Right cardiac atrium (tissue), 5 donors: ENCODE measurements at regions not wholly inside any gene's neighbourhood (a gene's known extent, or its start where the extent isn't known, plus 50 kb on each side); places are given as distances from the start of the nearest gene placed in this dataset.

ENCODE experiments used
- ATAC-seq, 2 donors: fragments of 200-7000 bp; cut with Tn5 transposase; one replicate each; pipeline versions ENCODE4 v1.8.0 to v1.9.1; 2020; ENCODE audit warnings: moderate library complexity in 2 of 2, mild to moderate bottlenecking in 1 of 2
- DNase-seq, 3 donors: peaks; one replicate each; pipeline ENCODE4 v3.0.0-alpha.2; 2020
- H3K27ac ChIP-seq: one replicate; pipeline ENCODE4 v1.5.1; 2013; ENCODE audit warnings: mild to moderate bottlenecking, low read length, control low read depth, moderate library complexity
- H3K27me3 ChIP-seq: one replicate; pipeline ENCODE4 v1.6.1; 2013; ENCODE audit not compliant: control insufficient read depth, insufficient read depth
- H3K4me1 ChIP-seq: one replicate; pipeline ENCODE4 v1.6.1; 2013; ENCODE audit warnings: low read length; ENCODE audit not compliant: control insufficient read depth, insufficient read depth
- H3K4me3 ChIP-seq: one replicate; pipeline ENCODE4 v1.5.1; 2013; ENCODE audit warnings: low read length, control low read depth
- H3K9me3 ChIP-seq: one replicate; pipeline ENCODE4 v1.6.1; 2013; ENCODE audit warnings: low read length; ENCODE audit not compliant: control insufficient read depth
- WGBS: extraction: QIAGEN DNeasy Blood & Tissue Kit; methylation state at CpG from one replicate; pipeline ENCODE4 v1.1.7; 2013; 5-methylcytosine and 5-hydroxymethylcytosine counted together
- intact Hi-C, 4 donors: fragments of 100-400 bp; cut with DNase I; formaldehyde crosslinking; loops; one replicate each; pipeline versions ENCODE4 v1.11.0 to v1.14.0; 2022 to 2023
- donor health status: healthy with polysubstance abuse.
- donor health status: DM: no; HTN: yes; CAD: no.
- donor health status: DM: no; HTN: no; CAD: no.
- donor health status: DM: no; HTN: yes; CAD: no; lungs with severe emphysema.
- donor health status: DM: yes; HTN: yes; CAD: no.

DNA sequence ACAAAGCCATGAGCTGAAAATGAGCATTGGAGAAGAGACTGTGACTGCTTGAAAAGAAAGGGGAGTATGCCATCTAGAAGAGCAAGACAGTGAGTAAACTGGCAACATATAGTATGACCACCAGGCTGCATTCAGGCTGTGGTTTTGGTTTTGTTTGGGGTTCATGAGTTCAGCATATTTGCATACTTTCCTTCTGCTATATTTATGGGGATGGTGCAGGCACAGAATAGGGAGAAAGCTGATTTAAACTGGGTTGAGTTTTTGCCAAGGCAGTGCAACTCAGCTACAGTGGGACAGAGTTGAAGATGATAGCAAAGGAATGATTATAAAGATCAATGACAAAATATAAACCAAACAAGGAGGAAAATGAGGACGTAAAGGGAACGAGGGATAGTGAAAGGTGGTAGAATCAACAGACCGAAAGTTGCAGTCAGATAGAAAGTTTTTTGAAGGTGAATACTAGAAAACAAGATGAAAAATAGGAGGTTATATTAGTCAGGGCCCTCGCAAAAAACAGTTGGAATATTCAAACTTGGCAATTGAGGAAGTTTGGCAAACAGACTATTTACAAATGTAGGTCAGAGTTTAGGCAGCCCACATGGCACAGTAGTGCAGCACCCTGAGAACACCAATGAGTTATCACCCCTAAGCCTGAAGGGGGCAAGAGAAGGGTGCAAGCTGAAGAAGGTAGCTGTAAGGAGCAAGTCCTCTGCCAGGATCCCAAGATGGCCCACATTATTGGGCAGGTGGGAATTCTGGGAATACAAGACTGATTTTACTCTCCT, 114.8 kb upstream of the MAP9 start:
- DNase-seq (no peak), ATAC-seq (no peak)
- Histone ChIP-seq H3K4me1 (no peaks in the 10 kb centered on the region), H3K9me3 (no peaks in the 10 kb centered on the region), H3K27me3 (no peaks in the 10 kb centered on the region), H3K27ac (no peak overlapping the region), H3K4me3 (no peak overlapping the region)
- intact Hi-C loops: loop anchor here in 1 of 4 donors (10.0 kb wide), 1 partner anchor 173 kb away; the partner anchor contains the start of gene GUCY1A1
- 85% methylated on average over 4 of the region's 4 CpGs for WGBS

DNA sequence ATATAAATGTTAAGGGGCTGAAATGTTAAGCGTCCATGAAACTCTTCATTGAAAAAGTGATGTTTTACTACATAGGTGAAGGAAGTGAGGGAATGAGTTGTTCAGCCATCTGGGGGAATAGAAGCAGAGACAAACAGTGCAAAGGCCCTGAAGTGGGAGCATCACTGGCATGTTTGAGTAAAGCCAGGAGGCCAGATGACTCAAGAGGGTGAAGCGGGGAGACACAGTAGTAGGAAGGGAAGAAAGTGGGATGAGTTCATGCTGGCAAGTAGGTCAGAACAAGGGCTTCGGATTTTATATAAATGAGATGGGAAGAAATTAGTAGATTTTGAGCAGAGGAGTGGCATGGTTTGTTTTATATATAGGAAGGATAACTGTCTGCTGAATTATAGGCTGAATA, 112.5 kb upstream of the MAP9 start:
- intact Hi-C loops: no loop called here
- no peak for ATAC-seq

GRCh38 chr4:155488691-155489090, 111.9 kb upstream of the MAP9 start:
- H3K27me3 ChIP-seq: no peaks in the 10 kb centered on the region
- no peak for ATAC-seq
- no peak for DNase-seq
- H3K4me1 ChIP-seq: no peaks in the 10 kb centered on the region
- 55% methylated on average over 2 of the region's 2 CpGs for WGBS
- H3K9me3 ChIP-seq: no peaks in the 10 kb centered on the region
- H3K4me3 ChIP-seq: no peak overlapping the region
- no peak overlapping the region for H3K27ac ChIP-seq
- intact Hi-C loops: no loop called here

More for the DNA sequence above, 112.5 kb upstream of the MAP9 start:
- H3K27ac ChIP-seq: no peak overlapping the region
- no peaks in the 10 kb centered on the region for H3K9me3 ChIP-seq
- no peak overlapping the region for H3K4me3 ChIP-seq
- H3K27me3 ChIP-seq: no peaks in the 10 kb centered on the region
- no peaks in the 10 kb centered on the region for H3K4me1 ChIP-seq
- 94% methylated on average over 3 of the region's 3 CpGs for WGBS
- no peak for DNase-seq

- intact Hi-C loops: no loop called here
- DNase-seq: no peak
- Histone ChIP-seq H3K4me1 (no peaks in the 10 kb centered on the region), H3K4me3 (no peak overlapping the region), H3K27ac (no peak overlapping the region), H3K27me3 (no peaks in the 10 kb centered on the region), H3K9me3 (no peaks in the 10 kb centered on the region)
- ATAC-seq: no peak
These were observed 110.4 kb upstream of the MAP9 start for GRCh38 chr4:155487210-155487609.

- intact Hi-C loops: no loop called here
- H3K4me1 ChIP-seq: no peaks in the 10 kb centered on the region
- no peak overlapping the region for H3K4me3 ChIP-seq
- no peaks in the 10 kb centered on the region for H3K27me3 ChIP-seq
- DNase-seq (no peak), ATAC-seq (no peak)
- no peaks in the 10 kb centered on the region for H3K9me3 ChIP-seq
- H3K27ac ChIP-seq: no peak overlapping the region
- 95% methylated on average over 4 of the region's 4 CpGs for WGBS
These were observed 104.4 kb upstream of the MAP9 start for GRCh38 chr4:155481150-155481549.

GRCh38 chr4:155479835-155480234, 103.1 kb upstream of the MAP9 start:
- no peak for ATAC-seq
- no peaks in the 10 kb centered on the region for H3K4me1 ChIP-seq
- no peak for DNase-seq
- no peak overlapping the region for H3K27ac ChIP-seq
- intact Hi-C loops: no loop called here
- H3K4me3 ChIP-seq: no peak overlapping the region
- no peaks in the 10 kb centered on the region for H3K27me3 ChIP-seq
- no peaks in the 10 kb centered on the region for H3K9me3 ChIP-seq
- WGBS: 90% methylated on average over 1 of the region's 1 CpG

DNA sequence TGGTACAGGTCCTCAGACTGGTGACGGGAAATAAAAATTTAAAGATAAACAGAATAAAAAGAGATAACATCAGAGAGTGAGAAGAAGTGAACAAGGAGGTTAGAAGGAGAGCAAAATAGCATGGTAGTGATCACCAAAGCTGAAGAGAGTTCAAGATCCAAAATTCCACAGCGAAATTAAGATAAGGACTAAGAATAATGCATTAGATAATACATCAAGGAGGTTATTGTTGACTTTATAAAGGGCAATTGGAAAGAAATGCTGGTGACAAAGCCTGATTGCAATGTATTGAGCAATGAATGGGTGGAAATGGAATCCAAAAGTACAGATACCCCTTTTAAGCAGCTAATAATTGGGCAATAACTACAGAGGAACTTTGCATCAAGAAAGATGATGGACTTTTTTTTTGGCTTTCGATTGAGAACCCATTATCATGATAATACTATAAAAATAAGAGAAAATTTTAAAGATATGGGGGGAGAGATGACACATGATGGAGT, 101.6 kb upstream of the MAP9 start:
- DNase-seq: no peak
- H3K4me3 ChIP-seq: no peak overlapping the region
- intact Hi-C loops: no loop called here
- 74% methylated on average over 3 of the region's 3 CpGs for WGBS
- H3K27ac ChIP-seq: no peak overlapping the region
- no peaks in the 10 kb centered on the region for H3K4me1 ChIP-seq
- peak in 1 of 2 donors; percentile 43 for ATAC-seq
- H3K9me3 ChIP-seq: no peaks in the 10 kb centered on the region
- no peaks in the 10 kb centered on the region for H3K27me3 ChIP-seq

GRCh38 chr4:155474758-155475157, 98.0 kb upstream of the MAP9 start:
- Histone ChIP-seq H3K27me3 (no peaks in the 10 kb centered on the region), H3K4me1 (no peaks in the 10 kb centered on the region), H3K9me3 (no peaks in the 10 kb centered on the region), H3K27ac (no peak overlapping the region), H3K4me3 (no peak overlapping the region)
- intact Hi-C loops: no loop called here
- ATAC-seq (no peak), DNase-seq (no peak)
- WGBS: 70% methylated on average over 5 of the region's 5 CpGs

GRCh38 chr4:155473420-155474095, 96.8 kb upstream of the MAP9 start:
- WGBS: 58% methylated on average over 3 of the region's 3 CpGs
- ATAC-seq (no peak), DNase-seq (no peak)
- no peak overlapping the region for H3K4me3 ChIP-seq
- no peak overlapping the region for H3K27ac ChIP-seq
- H3K9me3 ChIP-seq: no peaks in the 10 kb centered on the region
- no peaks in the 10 kb centered on the region for H3K27me3 ChIP-seq
- H3K4me1 ChIP-seq: no peaks in the 10 kb centered on the region
- intact Hi-C loops: no loop called here

- H3K4me1 ChIP-seq: no peaks in the 10 kb centered on the region
- intact Hi-C loops: no loop called here
- 67% methylated on average over 1 of the region's 1 CpG for WGBS
These were observed 91.5 kb upstream of the MAP9 start for GRCh38 chr4:155468282-155468681.

DNA sequence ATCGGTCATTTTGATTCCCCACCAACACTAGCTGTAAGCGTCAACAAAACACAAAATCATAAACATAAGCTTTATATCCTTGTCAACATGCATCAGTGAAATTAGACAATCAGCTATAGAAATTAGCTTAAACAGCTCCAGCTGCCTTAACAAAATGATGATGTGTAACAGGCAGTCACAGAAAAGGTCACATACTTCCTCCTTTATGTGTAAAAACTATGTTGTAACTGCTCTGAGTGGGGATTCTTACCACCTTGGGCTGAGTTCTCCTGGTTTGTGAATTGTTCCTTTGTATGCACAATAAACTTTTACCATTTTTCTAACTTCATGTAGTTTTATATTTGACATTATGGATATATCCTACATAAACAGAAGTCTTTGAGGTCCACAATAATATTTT, 73.9 kb upstream of the MAP9 start:
- Histone ChIP-seq H3K4me3 (no peak overlapping the region), H3K4me1 (no peaks in the 10 kb centered on the region), H3K27me3 (no peaks in the 10 kb centered on the region), H3K9me3 (no peaks in the 10 kb centered on the region), H3K27ac (no peak overlapping the region)
- intact Hi-C loops: no loop called here
- no peak for ATAC-seq
- DNase-seq: no peak
- WGBS: 97% methylated on average over 2 of the region's 2 CpGs

More at GRCh38 chr4:155468282-155468681, 91.5 kb upstream of the MAP9 start:
- Histone ChIP-seq H3K27ac (no peak overlapping the region), H3K27me3 (no peaks in the 10 kb centered on the region), H3K4me3 (no peak overlapping the region), H3K9me3 (no peaks in the 10 kb centered on the region)
- ATAC-seq (no peak), DNase-seq (no peak)
